GM19035 (cell line): ENCODE measurements at regions not wholly inside any gene's neighbourhood (a gene's known extent, or its start where the extent isn't known, plus 50 kb on each side); places are given as distances from the start of the nearest gene placed in this dataset.
"Not testable (repeated sequence)": the region's sequence is repeated elsewhere in the genome, so short reads cannot be mapped to it uniquely, and the experiment has no call there.

ENCODE experiments used
- ATAC-seq: cut with Tn5 transposase; IDR thresholded peaks from one replicate; pipeline ENCODE4 v1.9.1; 2021; ENCODE audit not compliant: unreplicated experiment

GRCh38 chr5:1974501-1975405 is 92.0 kb upstream of the IRX4 start:
- no peak for ATAC-seq

- ATAC-seq = no peak
Measured at GRCh38 chr5:1974081-1974480, 91.4 kb upstream of the IRX4 start.

GRCh38 chr5:1973391-1974013 is 90.8 kb upstream of the IRX4 start:
- no peak for ATAC-seq

GRCh38 chr5:1971944-1972343 is 89.2 kb upstream of the IRX4 start:
- no peak for ATAC-seq

GRCh38 chr5:1967736-1968135 is 85.0 kb upstream of the IRX4 start:
- ATAC-seq = no peak

- ATAC-seq = no peak
Measured at GRCh38 chr5:1966461-1966860, 83.7 kb upstream of the IRX4 start.

GRCh38 chr5:1965925-1966324 is 83.2 kb upstream of the IRX4 start:
- ATAC-seq = no peak

- no peak for ATAC-seq
Measured at GRCh38 chr5:1963941-1964451, 81.3 kb upstream of the IRX4 start.

GRCh38 chr5:1963358-1963757 is 80.6 kb upstream of the IRX4 start:
- ATAC-seq = no peak

GRCh38 chr5:1962619-1963355 is 80.1 kb upstream of the IRX4 start:
- ATAC-seq = no peak

- no peak for ATAC-seq
Measured at GRCh38 chr5:1961952-1962595, 79.3 kb upstream of the IRX4 start.

GRCh38 chr5:1961304-1961946 is 78.7 kb upstream of the IRX4 start:
- no peak for ATAC-seq

GRCh38 chr5:1960595-1961303 is 78.0 kb upstream of the IRX4 start:
- ATAC-seq = no peak

- no peak for ATAC-seq
Measured at GRCh38 chr5:1959725-1960581, 77.2 kb upstream of the IRX4 start.

- no peak for ATAC-seq
Measured at GRCh38 chr5:1959231-1959630, 76.5 kb upstream of the IRX4 start.

GRCh38 chr5:1958211-1959010 is 75.7 kb upstream of the IRX4 start:
- ATAC-seq = no peak

GRCh38 chr5:1955586-1955985 is 72.9 kb upstream of the IRX4 start:
- ATAC-seq = no peak

GRCh38 chr5:1953710-1954109 is 71.0 kb upstream of the IRX4 start:
- not testable (repeated sequence) for ATAC-seq
